HepG2 (cell line): ENCODE measurements at regions not wholly inside any gene's neighbourhood (a gene's known extent, or its start where the extent isn't known, plus 50 kb on each side); places are given as distances from the start of the nearest gene placed in this dataset.

Source experiments
- AFF4 ChIP-seq: sonication (generic); formaldehyde crosslinking; IDR thresholded peaks from 2 replicates; pipeline ENCODE4 v1.4.0; 2020; ENCODE audit warnings: missing genetic modification reagents
- AGO1 ChIP-seq: fragments of 200-400 bp; formaldehyde crosslinking; IDR thresholded peaks from 2 replicates; pipeline ENCODE4 v1.6.1; 2017; ENCODE audit warnings: mild to moderate bottlenecking, low read depth, low read length, moderate library complexity; ENCODE audit not compliant: poor library complexity, severe bottlenecking
- EEA1 ChIP-seq: sonication (generic); formaldehyde crosslinking; IDR thresholded peaks from 2 replicates; pipeline ENCODE4 v1.5.1; 2020; ENCODE audit warnings: mild to moderate bottlenecking, missing genetic modification reagents, borderline replicate concordance
- HOXA5 ChIP-seq: sonication (generic); formaldehyde crosslinking; IDR thresholded peaks from 2 replicates; pipeline ENCODE4 v1.4.0; 2020; ENCODE audit warnings: missing genetic modification reagents
- IKZF1 ChIP-seq: fragments of 450-650 bp; IDR thresholded peaks from 2 replicates; pipeline ENCODE4 v1.7.1; 2016
- PRDM15 ChIP-seq: sonication (generic); formaldehyde crosslinking; IDR thresholded peaks from 2 replicates; pipeline ENCODE4 v1.4.0; 2020; ENCODE audit warnings: missing genetic modification reagents
- SIX4 ChIP-seq: sonication (generic); formaldehyde crosslinking; IDR thresholded peaks from 2 replicates; pipeline ENCODE4 v1.4.0; 2020; ENCODE audit warnings: missing genetic modification reagents
- SMYD3 ChIP-seq: sonication (generic); formaldehyde crosslinking; IDR thresholded peaks from 2 replicates; pipeline ENCODE4 v1.8.1; 2023; ENCODE audit warnings: mild to moderate bottlenecking, missing genetic modification reagents
- SOX5 ChIP-seq: IDR thresholded peaks from 2 replicates; pipeline ENCODE4 v1.6.1; 2016; ENCODE audit warnings: borderline replicate concordance
- ZBTB38 ChIP-seq: sonication (generic); formaldehyde crosslinking; IDR thresholded peaks from 2 replicates; pipeline ENCODE4 v1.5.1; 2020; ENCODE audit warnings: mild to moderate bottlenecking, missing genetic modification reagents
- ZNF740 ChIP-seq: sonication (generic); formaldehyde crosslinking; IDR thresholded peaks from 2 replicates; pipeline ENCODE4 v1.4.0; 2020; ENCODE audit warnings: missing genetic modification reagents
- ZNF768 ChIP-seq: sonication (generic); formaldehyde crosslinking; IDR thresholded peaks from 2 replicates; pipeline ENCODE4 v1.4.0; 2020; ENCODE audit warnings: missing genetic modification reagents
- TF ChIP-seq, protein P1 (sequence below): IDR thresholded peaks from 2 replicates; pipeline ENCODE4 v1.6.1; 2018; ENCODE audit warnings: missing genetic modification reagents, mild to moderate bottlenecking, missing compliant biosample characterization
- TF ChIP-seq, protein P2 (sequence below): sonication (generic); formaldehyde crosslinking; IDR thresholded peaks from 2 replicates; pipeline ENCODE4 v1.4.0; 2020; ENCODE audit warnings: mild to moderate bottlenecking, missing genetic modification reagents, borderline replicate concordance

GRCh38 chr17:72502371-72503341 is 381.8 kb downstream of the SOX9 start (continued):
- TF ChIP-seq AFF4 (CRISPR knock-in tag) (0 out of 2 replicates have a peak, but pooled peaks have one; percentile 66), HOXA5 (CRISPR knock-in tag) (peak; percentile 77), SMYD3 (CRISPR knock-in tag) (0 out of 2 replicates have a peak, but pooled peaks have one; percentile 20), PRDM15 (CRISPR knock-in tag) (no peak), EEA1 (CRISPR knock-in tag) (no peak), ZBTB38 (CRISPR knock-in tag) (no peak), SIX4 (CRISPR knock-in tag) (peak; percentile 66; the same call in 1 of the 2 replicates), AGO1 (no peak), IKZF1 (no peak), ZNF768 (CRISPR knock-in tag) (no peak), ZNF740 (CRISPR knock-in tag) (peak; percentile 64; the same call in 1 of the 2 replicates), SOX5 (CRISPR knock-in tag) (peak; percentile 78)
- TF ChIP-seq, protein P1, sequence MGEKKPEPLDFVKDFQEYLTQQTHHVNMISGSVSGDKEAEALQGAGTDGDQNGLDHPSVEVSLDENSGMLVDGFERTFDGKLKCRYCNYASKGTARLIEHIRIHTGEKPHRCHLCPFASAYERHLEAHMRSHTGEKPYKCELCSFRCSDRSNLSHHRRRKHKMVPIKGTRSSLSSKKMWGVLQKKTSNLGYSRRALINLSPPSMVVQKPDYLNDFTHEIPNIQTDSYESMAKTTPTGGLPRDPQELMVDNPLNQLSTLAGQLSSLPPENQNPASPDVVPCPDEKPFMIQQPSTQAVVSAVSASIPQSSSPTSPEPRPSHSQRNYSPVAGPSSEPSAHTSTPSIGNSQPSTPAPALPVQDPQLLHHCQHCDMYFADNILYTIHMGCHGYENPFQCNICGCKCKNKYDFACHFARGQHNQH: 0 out of 2 replicates have a peak, but pooled peaks have one; percentile 18
- TF ChIP-seq, protein P2, sequence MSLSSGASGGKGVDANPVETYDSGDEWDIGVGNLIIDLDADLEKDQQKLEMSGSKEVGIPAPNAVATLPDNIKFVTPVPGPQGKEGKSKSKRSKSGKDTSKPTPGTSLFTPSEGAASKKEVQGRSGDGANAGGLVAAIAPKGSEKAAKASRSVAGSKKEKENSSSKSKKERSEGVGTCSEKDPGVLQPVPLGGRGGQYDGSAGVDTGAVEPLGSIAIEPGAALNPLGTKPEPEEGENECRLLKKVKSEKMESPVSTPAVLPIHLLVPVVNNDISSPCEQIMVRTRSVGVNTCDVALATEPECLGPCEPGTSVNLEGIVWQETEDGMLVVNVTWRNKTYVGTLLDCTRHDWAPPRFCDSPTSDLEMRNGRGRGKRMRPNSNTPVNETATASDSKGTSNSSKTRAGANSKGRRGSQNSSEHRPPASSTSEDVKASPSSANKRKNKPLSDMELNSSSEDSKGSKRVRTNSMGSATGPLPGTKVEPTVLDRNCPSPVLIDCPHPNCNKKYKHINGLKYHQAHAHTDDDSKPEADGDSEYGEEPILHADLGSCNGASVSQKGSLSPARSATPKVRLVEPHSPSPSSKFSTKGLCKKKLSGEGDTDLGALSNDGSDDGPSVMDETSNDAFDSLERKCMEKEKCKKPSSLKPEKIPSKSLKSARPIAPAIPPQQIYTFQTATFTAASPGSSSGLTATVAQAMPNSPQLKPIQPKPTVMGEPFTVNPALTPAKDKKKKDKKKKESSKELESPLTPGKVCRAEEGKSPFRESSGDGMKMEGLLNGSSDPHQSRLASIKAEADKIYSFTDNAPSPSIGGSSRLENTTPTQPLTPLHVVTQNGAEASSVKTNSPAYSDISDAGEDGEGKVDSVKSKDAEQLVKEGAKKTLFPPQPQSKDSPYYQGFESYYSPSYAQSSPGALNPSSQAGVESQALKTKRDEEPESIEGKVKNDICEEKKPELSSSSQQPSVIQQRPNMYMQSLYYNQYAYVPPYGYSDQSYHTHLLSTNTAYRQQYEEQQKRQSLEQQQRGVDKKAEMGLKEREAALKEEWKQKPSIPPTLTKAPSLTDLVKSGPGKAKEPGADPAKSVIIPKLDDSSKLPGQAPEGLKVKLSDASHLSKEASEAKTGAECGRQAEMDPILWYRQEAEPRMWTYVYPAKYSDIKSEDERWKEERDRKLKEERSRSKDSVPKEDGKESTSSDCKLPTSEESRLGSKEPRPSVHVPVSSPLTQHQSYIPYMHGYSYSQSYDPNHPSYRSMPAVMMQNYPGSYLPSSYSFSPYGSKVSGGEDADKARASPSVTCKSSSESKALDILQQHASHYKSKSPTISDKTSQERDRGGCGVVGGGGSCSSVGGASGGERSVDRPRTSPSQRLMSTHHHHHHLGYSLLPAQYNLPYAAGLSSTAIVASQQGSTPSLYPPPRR (CRISPR knock-in tag): peak; percentile 70; the same call in 1 of the 2 replicates
